ENCODE measurements at regions not wholly inside any gene's neighbourhood (a gene's known extent, or its start where the extent isn't known, plus 50 kb on each side); places are given as distances from the start of the nearest gene placed in this dataset.

GRCh38 chr13:56706485-56706884, 434.2 kb upstream of the PRR20A start:
- CTCF ChIA-PET (ENCODE audit: partially characterized antibody), result no interaction called here
- 78% methylated on average over 2 of the region's 2 CpGs; no CpG with 5 or more reads in 1 of the 2 experiments for WGBS, 2 experiments (ENCODE audit: extremely low coverage in 1 of 2, insufficient coverage in 1 of 2, insufficient read length in 1 of 2, insufficient replicate concordance in 2 of 2, low coverage in 1 of 2, low lambda C conversion rate in 2 of 2, missing lambda C conversion rate in 1 of 2)

More at GRCh38 chr13:56706485-56706884, 434.2 kb upstream of the PRR20A start:
- no peak overlapping the region for H3K4me3 ChIP-seq (ENCODE audit: extremely low read depth in 1 of 4, insufficient read depth in 2 of 4, low read depth in 3 of 4, low read length in 4 of 4)
- no peaks in the 10 kb centered on the region for H3K36me3 ChIP-seq (ENCODE audit: control insufficient read depth in 2 of 4, insufficient read depth in 4 of 4, low read length in 3 of 4)
- H3K9me3 ChIP-seq (ENCODE audit: insufficient read depth in 2 of 2, low read depth in 1 of 2, low read length in 1 of 2), result no peaks in the 10 kb centered on the region
- no peak overlapping the region for H3K14ac ChIP-seq (ENCODE audit: insufficient read length)
- no peak overlapping the region for H2BK5ac ChIP-seq (ENCODE audit: low read depth, low read length)
- H3K18ac ChIP-seq (ENCODE audit: extremely low read depth, low read length), result no peak overlapping the region
- no peaks in the 10 kb centered on the region for H3K23me2 ChIP-seq (ENCODE audit: low read depth, low read length)
- no peak overlapping the region for H2BK15ac ChIP-seq (ENCODE audit: low read length)
- no peak overlapping the region for H3K23ac ChIP-seq (ENCODE audit: insufficient read length)
- H3K27ac ChIP-seq (ENCODE audit: low read depth, low read length), result no peak overlapping the region
- no peaks in the 10 kb centered on the region for H4K20me1 ChIP-seq (replicated peaks in 1 of 2; ENCODE audit: control insufficient read depth in 1 of 2, insufficient read depth in 2 of 2, low read length in 2 of 2)
- H2AFZ ChIP-seq (ENCODE audit: low read length), result no peak overlapping the region
- no peak for TF ChIP-seq POLR2A (IDR thresholded peaks at IDR 0.05; ENCODE audit: control extremely low read depth in 1 of 2, low read depth in 2 of 2, low read length in 2 of 2)
- no peak for TF ChIP-seq CHD2 (IDR thresholded peaks at IDR 0.05; ENCODE audit: low read length)
- H2BK12ac ChIP-seq (ENCODE audit: low read depth, low read length), result no peak overlapping the region
- FAIRE-seq (no peak), DNase-seq (ENCODE audit: low read depth in 1 of 2, low spot score in 2 of 2) (no peak)
- H2BK20ac ChIP-seq (ENCODE audit: low read length), result no peak overlapping the region
- no peak overlapping the region for H4K8ac ChIP-seq (ENCODE audit: extremely low read depth, insufficient read depth, low read length)
- no peaks in the 10 kb centered on the region for H3K27me3 ChIP-seq (replicated peaks in 1 of 4; ENCODE audit: control insufficient read depth in 3 of 4, extremely low read depth in 1 of 4, insufficient read depth in 3 of 4, low read length in 3 of 4)
- no peak overlapping the region for H2BK120ac ChIP-seq (replicated peaks; ENCODE audit: low read depth, low read length)
- no peaks in the 10 kb centered on the region for H3K4me1 ChIP-seq (replicated peaks in 1 of 4; ENCODE audit: control insufficient read depth in 3 of 4, insufficient read depth in 4 of 4, low read length in 3 of 4)
- H4K5ac ChIP-seq (ENCODE audit: insufficient read length, low read depth, low read length), result no peak overlapping the region
- H3K4ac ChIP-seq (replicated peaks; ENCODE audit: insufficient read length, low read depth, low read length), result no peak overlapping the region
- POLR2A ChIA-PET (ENCODE audit: partially characterized antibody), result no interaction called here
- no peak overlapping the region for H3K4me2 ChIP-seq (ENCODE audit: insufficient read depth in 1 of 2, low read depth in 2 of 2, low read length in 2 of 2)
- no peak overlapping the region for H2AK5ac ChIP-seq (ENCODE audit: low read depth, low read length)
- H4K91ac ChIP-seq (replicated peaks; ENCODE audit: insufficient read length, low read length), result no peak overlapping the region
- no peak overlapping the region for H3K56ac ChIP-seq (replicated peaks; ENCODE audit: insufficient read length, low read depth, low read length)
- H3K79me1 ChIP-seq (ENCODE audit: low read depth, low read length), result no peaks in the 10 kb centered on the region
- H3K9ac ChIP-seq (replicated peaks in 1 of 4; ENCODE audit: extremely low read depth in 1 of 4, low read depth in 3 of 4, low read length in 3 of 4), result no peak overlapping the region
- H3K79me2 ChIP-seq (ENCODE audit: control insufficient read depth in 1 of 2, insufficient read depth in 2 of 2, low read length in 2 of 2), result no peaks in the 10 kb centered on the region

Measured in H1 (cell line).